ENCODE measurements at regions not wholly inside any gene's neighbourhood (a gene's known extent, or its start where the extent isn't known, plus 50 kb on each side); places are given as distances from the start of the nearest gene placed in this dataset.

DNA sequence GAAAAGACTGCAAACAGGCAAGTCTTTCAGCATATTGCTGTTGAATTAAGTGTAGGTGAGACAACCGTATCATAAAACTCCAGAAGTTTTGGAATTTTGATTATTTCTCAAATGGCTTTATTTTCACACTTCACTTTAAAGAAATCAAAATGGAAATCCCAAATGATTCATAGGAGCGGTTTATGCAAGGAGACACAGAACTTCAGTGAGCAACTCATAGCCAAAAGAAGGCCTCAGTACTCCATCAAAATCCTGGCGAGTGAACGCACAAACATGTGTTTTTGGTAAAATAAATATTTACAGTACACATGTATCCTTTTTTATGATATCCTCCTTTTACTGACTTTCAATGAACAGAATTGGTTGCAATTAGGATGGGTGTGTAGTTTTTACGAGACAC is 140.4 kb upstream of the APCDD1 start:
- H3K79me2 ChIP-seq (ENCODE audit: low read depth), result no peaks in the 10 kb centered on the region
- H2AFZ ChIP-seq, result no peak overlapping the region
- no peak overlapping the region for H3K27ac ChIP-seq
- no peaks in the 10 kb centered on the region for H3K9me3 ChIP-seq (ENCODE audit: insufficient read depth, low read depth)
- ChIA-PET POLR2A (ENCODE audit: unreplicated experiment) (interaction anchor here (0.6 kb wide), 1 partner anchor 238 kb away, joined by 8 read pairs; no protein-coding TSS in a partner anchor), CTCF (no interaction called here)
- no peaks in the 10 kb centered on the region for H4K20me1 ChIP-seq (ENCODE audit: insufficient read depth)
- TF ChIP-seq EZH2 (IDR thresholded peaks at IDR 0.05; ENCODE audit: low read depth), result no peak
- TF ChIP-seq, protein P1, sequence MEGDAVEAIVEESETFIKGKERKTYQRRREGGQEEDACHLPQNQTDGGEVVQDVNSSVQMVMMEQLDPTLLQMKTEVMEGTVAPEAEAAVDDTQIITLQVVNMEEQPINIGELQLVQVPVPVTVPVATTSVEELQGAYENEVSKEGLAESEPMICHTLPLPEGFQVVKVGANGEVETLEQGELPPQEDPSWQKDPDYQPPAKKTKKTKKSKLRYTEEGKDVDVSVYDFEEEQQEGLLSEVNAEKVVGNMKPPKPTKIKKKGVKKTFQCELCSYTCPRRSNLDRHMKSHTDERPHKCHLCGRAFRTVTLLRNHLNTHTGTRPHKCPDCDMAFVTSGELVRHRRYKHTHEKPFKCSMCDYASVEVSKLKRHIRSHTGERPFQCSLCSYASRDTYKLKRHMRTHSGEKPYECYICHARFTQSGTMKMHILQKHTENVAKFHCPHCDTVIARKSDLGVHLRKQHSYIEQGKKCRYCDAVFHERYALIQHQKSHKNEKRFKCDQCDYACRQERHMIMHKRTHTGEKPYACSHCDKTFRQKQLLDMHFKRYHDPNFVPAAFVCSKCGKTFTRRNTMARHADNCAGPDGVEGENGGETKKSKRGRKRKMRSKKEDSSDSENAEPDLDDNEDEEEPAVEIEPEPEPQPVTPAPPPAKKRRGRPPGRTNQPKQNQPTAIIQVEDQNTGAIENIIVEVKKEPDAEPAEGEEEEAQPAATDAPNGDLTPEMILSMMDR (conservative IDR thresholded peaks at IDR 0.05), result no peak
- H3K36me3 ChIP-seq (ENCODE audit: low read depth), result no peaks in the 10 kb centered on the region
- no peaks in the 10 kb centered on the region for H3K27me3 ChIP-seq (ENCODE audit: insufficient read depth, low read depth)
- DNase-seq, result no peak
- no peak overlapping the region for H3K4me3 ChIP-seq
- no peaks in the 10 kb centered on the region for H3F3A ChIP-seq (ENCODE audit: insufficient read depth, low read depth)
- no peak overlapping the region for H3K4me2 ChIP-seq
- H3K9me2 ChIP-seq (ENCODE audit: insufficient read depth), result no peaks in the 10 kb centered on the region
- no peaks in the 10 kb centered on the region for H3K4me1 ChIP-seq (replicated peaks; ENCODE audit: insufficient read depth)
- no TSS peak for BruUV-seq (replicated peaks)
- intact Hi-C loops (cut with micrococcal nuclease; ENCODE audit: unreplicated experiment), result no loop called here

GRCh38 chr18:10315522-10315921 is 138.9 kb upstream of the APCDD1 start:
- Histone ChIP-seq H4K20me1 (ENCODE audit: insufficient read depth) (no peaks in the 10 kb centered on the region), H3K9me2 (ENCODE audit: insufficient read depth) (no peaks in the 10 kb centered on the region), H3K27me3 (ENCODE audit: insufficient read depth, low read depth) (no peaks in the 10 kb centered on the region), H3K9me3 (ENCODE audit: insufficient read depth, low read depth) (no peaks in the 10 kb centered on the region), H3K4me1 (replicated peaks; ENCODE audit: insufficient read depth) (no peaks in the 10 kb centered on the region), H3K4me3 (no peak overlapping the region), H3K79me2 (ENCODE audit: low read depth) (no peaks in the 10 kb centered on the region), H3F3A (ENCODE audit: insufficient read depth, low read depth) (no peaks in the 10 kb centered on the region), H3K4me2 (no peak overlapping the region), H3K27ac (no peak overlapping the region), H2AFZ (no peak overlapping the region), H3K36me3 (ENCODE audit: low read depth) (no peaks in the 10 kb centered on the region)
- TF ChIP-seq, protein P1 (conservative IDR thresholded peaks at IDR 0.05), result no peak
- TF ChIP-seq EZH2 (IDR thresholded peaks at IDR 0.05; ENCODE audit: low read depth), result no peak
- intact Hi-C loops (cut with micrococcal nuclease; ENCODE audit: unreplicated experiment), result no loop called here
- BruUV-seq (replicated peaks), result no TSS peak
- DNase-seq, result no peak
- ChIA-PET CTCF (no interaction called here), POLR2A (ENCODE audit: unreplicated experiment) (no interaction called here)

GRCh38 chr18:10316778-10317177 is 137.7 kb upstream of the APCDD1 start:
- ChIA-PET CTCF (no interaction called here), POLR2A (ENCODE audit: unreplicated experiment) (no interaction called here)
- Histone ChIP-seq H3K27ac (no peak overlapping the region), H3K4me1 (replicated peaks; ENCODE audit: insufficient read depth) (no peaks in the 10 kb centered on the region), H3K27me3 (ENCODE audit: insufficient read depth, low read depth) (no peaks in the 10 kb centered on the region), H2AFZ (no peak overlapping the region), H3K4me3 (no peak overlapping the region), H3K9me2 (ENCODE audit: insufficient read depth) (no peaks in the 10 kb centered on the region), H3F3A (ENCODE audit: insufficient read depth, low read depth) (no peaks in the 10 kb centered on the region), H3K9me3 (ENCODE audit: insufficient read depth, low read depth) (no peaks in the 10 kb centered on the region), H3K36me3 (ENCODE audit: low read depth) (no peaks in the 10 kb centered on the region), H3K4me2 (no peak overlapping the region), H4K20me1 (ENCODE audit: insufficient read depth) (no peaks in the 10 kb centered on the region), H3K79me2 (ENCODE audit: low read depth) (no peaks in the 10 kb centered on the region)
- no TSS peak for BruUV-seq (replicated peaks)
- TF ChIP-seq, protein P1 (conservative IDR thresholded peaks at IDR 0.05), result no peak
- no peak for TF ChIP-seq EZH2 (IDR thresholded peaks at IDR 0.05; ENCODE audit: low read depth)
- intact Hi-C loops (cut with micrococcal nuclease; ENCODE audit: unreplicated experiment), result no loop called here
- DNase-seq, result no peak
